Activated naive CD8-positive, alpha-beta T cell treated with anti-CD3 and anti-CD28 coated beads for 36 hours (primary cell): ENCODE measurements at regions not wholly inside any gene's neighbourhood (a gene's known extent, or its start where the extent isn't known, plus 50 kb on each side); places are given as distances from the start of the nearest gene placed in this dataset.
A peak's percentile ranks its signal among the peaks of the same experiment; 100 is the strongest.

Experiments used
- DNase-seq: peaks from one replicate; pipeline ENCODE4 v3.0.0; 2021
- H3K27ac Mint-ChIP-seq: one replicate; pipeline ENCODE4 v1.8.0; 2022; ENCODE audit warnings: mild to moderate bottlenecking, moderate library complexity, mixed read lengths
- H3K27me3 Mint-ChIP-seq: one replicate; pipeline ENCODE4 v1.8.0; 2022; ENCODE audit warnings: mild to moderate bottlenecking, mixed read lengths
- H3K36me3 Mint-ChIP-seq: one replicate; pipeline ENCODE4 v1.8.0; 2021; ENCODE audit warnings: mild to moderate bottlenecking, mixed read lengths
- H3K4me1 Mint-ChIP-seq: one replicate; pipeline ENCODE4 v1.8.0; 2021; ENCODE audit warnings: mixed read lengths
- H3K4me3 Mint-ChIP-seq: one replicate; pipeline ENCODE4 v1.8.0; 2022; ENCODE audit warnings: mild to moderate bottlenecking, moderate library complexity, mixed read lengths
- H3K9me3 Mint-ChIP-seq: one replicate; pipeline ENCODE4 v1.8.0; 2022; ENCODE audit warnings: mixed read lengths

- Mint-ChIP-seq H3K9me3 (peaks cover 3% of the 10 kb centered on the region), H3K27ac (no peak overlapping the region), H3K4me3 (no peak overlapping the region), H3K4me1 (peaks cover 5% of the 10 kb centered on the region), H3K27me3 (peaks cover 28% of the 10 kb centered on the region), H3K36me3 (no peaks in the 10 kb centered on the region)
- no peak for DNase-seq
Observed at GRCh38 chr1:182735343-182735742, 51.0 kb upstream of the RGS8 start.

GRCh38 chr1:182739545-182739944 is 50.0 kb upstream of the NPL start:
- Mint-ChIP-seq H3K9me3 (peaks cover 5% of the 10 kb centered on the region), H3K27me3 (peaks cover 4% of the 10 kb centered on the region), H3K4me3 (no peak overlapping the region), H3K36me3 (no peaks in the 10 kb centered on the region), H3K27ac (no peak overlapping the region), H3K4me1 (peaks cover 5% of the 10 kb centered on the region)
- DNase-seq = peak; percentile 29
